Epidermal melanocyte (primary cell): ENCODE measurements at regions not wholly inside any gene's neighbourhood (a gene's known extent, or its start where the extent isn't known, plus 50 kb on each side); places are given as distances from the start of the nearest gene placed in this dataset.
"Not testable (repeated sequence)": the region's sequence is repeated elsewhere in the genome, so short reads cannot be mapped to it uniquely, and the experiment has no call there.

Experiments
- DNase-seq: peaks from one replicate; pipeline ENCODE4 v3.0.0; 2011; ENCODE audit warnings: low spot score; ENCODE audit not compliant: insufficient read length

GRCh38 chr16:85274924-85275323, 162.7 kb upstream of the CIBAR2 start:
- no peak for DNase-seq

- peak; percentile 94 for DNase-seq
These were observed 163.4 kb upstream of the CIBAR2 start for GRCh38 chr16:85275533-85276249.

GRCh38 chr16:85276258-85276657, 164.0 kb upstream of the CIBAR2 start:
- no peak for DNase-seq

- DNase-seq, result no peak
These were observed 164.4 kb upstream of the CIBAR2 start for GRCh38 chr16:85276721-85277120.

GRCh38 chr16:85278839-85279238, 166.6 kb upstream of the CIBAR2 start:
- no peak for DNase-seq

- DNase-seq, result no peak
These were observed 167.1 kb upstream of the CIBAR2 start for GRCh38 chr16:85279402-85279801.

GRCh38 chr16:85279825-85280545, 167.7 kb upstream of the CIBAR2 start:
- no peak for DNase-seq

GRCh38 chr16:85281181-85281580, 168.9 kb upstream of the CIBAR2 start:
- DNase-seq, result no peak

- no peak for DNase-seq
These were observed 170.6 kb upstream of the CIBAR2 start for GRCh38 chr16:85282842-85283241.

- DNase-seq, result no peak
These were observed 171.2 kb upstream of the CIBAR2 start for GRCh38 chr16:85283305-85284050.

- no peak for DNase-seq
These were observed 172.0 kb upstream of the CIBAR2 start for GRCh38 chr16:85284141-85284817.

- DNase-seq, result no peak
These were observed 173.4 kb upstream of the CIBAR2 start for GRCh38 chr16:85285681-85286065.

- peak; percentile 41 for DNase-seq
These were observed 174.0 kb upstream of the CIBAR2 start for GRCh38 chr16:85286066-85286831.

GRCh38 chr16:85286951-85287814, 174.9 kb upstream of the CIBAR2 start:
- no peak for DNase-seq

- DNase-seq, result not testable (repeated sequence)
These were observed 175.5 kb upstream of the CIBAR2 start for GRCh38 chr16:85287815-85288109.

GRCh38 chr16:85288341-85288868, 176.1 kb upstream of the CIBAR2 start:
- DNase-seq, result no peak

- DNase-seq, result no peak
These were observed 176.8 kb upstream of the CIBAR2 start for GRCh38 chr16:85288869-85289660.

- DNase-seq, result no peak
These were observed 177.7 kb upstream of the CIBAR2 start for GRCh38 chr16:85289760-85290625.
